ENCODE measurements at regions not wholly inside any gene's neighbourhood (a gene's known extent, or its start where the extent isn't known, plus 50 kb on each side); places are given as distances from the start of the nearest gene placed in this dataset.

- intact Hi-C loops (cut with DNase I), result no loop called here
- no peak for DNase-seq (ENCODE audit: low spot score)
Observed at GRCh38 chr3:163684651-163685050, 1393.6 kb downstream of the SI start.

GRCh38 chr3:163672954-163673353 lies 1405.3 kb downstream of the SI start:
- intact Hi-C loops (cut with DNase I), result no loop called here
- no peak for DNase-seq (ENCODE audit: low spot score)

- DNase-seq (ENCODE audit: low spot score), result no peak
- intact Hi-C loops (cut with DNase I), result no loop called here
Observed at GRCh38 chr3:163671201-163671600, 1407.1 kb downstream of the SI start.

DNA sequence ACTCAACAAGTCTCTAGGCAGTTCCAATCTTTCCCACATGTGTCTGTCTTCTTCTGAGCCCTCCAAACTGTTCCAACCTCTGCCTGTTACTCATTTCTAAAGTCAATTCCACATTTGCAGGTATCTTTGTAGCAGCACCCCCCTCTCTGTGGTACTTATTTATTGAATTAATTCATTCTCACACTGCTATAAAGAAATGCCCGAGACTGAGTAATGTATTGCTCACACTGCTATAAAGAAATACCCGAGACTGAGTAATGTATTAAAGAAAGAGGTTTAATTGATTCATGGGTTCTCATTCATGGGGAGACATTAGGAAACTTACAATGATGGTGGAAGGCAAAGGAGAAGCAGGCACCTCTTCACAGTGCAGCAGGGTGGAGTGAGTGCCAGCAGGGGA lies 1413.8 kb downstream of the SI start:
- intact Hi-C loops (cut with DNase I), result no loop called here
- DNase-seq (ENCODE audit: low spot score), result no peak

- no peak for DNase-seq (ENCODE audit: low spot score)
- intact Hi-C loops (cut with DNase I), result no loop called here
Observed at GRCh38 chr3:163657088-163657487, 1421.2 kb downstream of the SI start.

DNA sequence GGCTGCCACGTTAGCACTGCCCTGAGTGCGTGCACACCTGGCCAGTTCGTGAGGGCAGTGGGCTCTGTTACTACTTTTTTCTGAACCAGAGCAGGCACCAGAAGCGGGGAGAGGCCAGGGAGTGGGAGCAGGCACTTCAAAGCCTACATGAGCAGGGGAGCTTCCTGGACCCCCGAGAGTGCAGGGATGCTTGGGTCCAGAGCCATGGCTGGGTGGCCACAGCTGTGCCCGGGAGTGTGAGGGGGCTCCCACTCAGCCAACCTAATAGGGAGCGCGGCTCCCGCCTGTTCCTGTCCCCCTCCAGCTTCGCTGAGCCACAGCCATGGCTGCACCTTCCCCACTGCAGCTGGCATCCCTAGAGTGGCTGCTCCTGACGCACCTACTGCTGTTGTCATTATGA lies 1423.3 kb downstream of the SI start:
- peak; percentile 58 for DNase-seq (ENCODE audit: low spot score)
- intact Hi-C loops (cut with DNase I), result no loop called here

- intact Hi-C loops (cut with DNase I), result no loop called here
- no peak for DNase-seq (ENCODE audit: low spot score)
Observed at GRCh38 chr3:163644172-163644571, 1434.1 kb downstream of the SI start.

- DNase-seq (ENCODE audit: low spot score), result no peak
- intact Hi-C loops (cut with DNase I), result no loop called here
Observed at GRCh38 chr3:163632722-163633121, 1445.6 kb downstream of the SI start.

DNA sequence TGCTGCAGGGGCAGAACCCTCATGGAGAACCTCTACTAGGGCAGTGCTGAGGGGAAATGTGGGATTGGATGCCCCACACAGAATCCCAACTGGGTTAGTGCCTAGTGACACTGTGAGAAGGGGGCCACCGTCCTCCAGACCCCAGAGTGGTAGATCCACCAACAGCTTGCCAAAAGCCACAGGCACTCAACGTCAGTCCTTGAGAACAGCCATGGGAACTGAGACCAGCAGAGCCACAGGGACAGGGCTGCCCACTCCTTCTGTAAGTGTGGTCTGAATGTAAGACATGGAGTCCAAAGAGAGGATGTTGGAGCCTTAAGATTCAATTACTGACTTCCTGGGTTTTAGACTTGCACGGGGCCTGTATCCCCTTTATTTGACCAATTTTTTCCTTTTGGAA lies 1451.5 kb downstream of the SI start:
- DNase-seq (ENCODE audit: low spot score), result no peak
- intact Hi-C loops (cut with DNase I), result no loop called here

GRCh38 chr3:163622384-163622783 lies 1455.9 kb downstream of the SI start:
- no peak for DNase-seq (ENCODE audit: low spot score)
- intact Hi-C loops (cut with DNase I), result no loop called here

DNA sequence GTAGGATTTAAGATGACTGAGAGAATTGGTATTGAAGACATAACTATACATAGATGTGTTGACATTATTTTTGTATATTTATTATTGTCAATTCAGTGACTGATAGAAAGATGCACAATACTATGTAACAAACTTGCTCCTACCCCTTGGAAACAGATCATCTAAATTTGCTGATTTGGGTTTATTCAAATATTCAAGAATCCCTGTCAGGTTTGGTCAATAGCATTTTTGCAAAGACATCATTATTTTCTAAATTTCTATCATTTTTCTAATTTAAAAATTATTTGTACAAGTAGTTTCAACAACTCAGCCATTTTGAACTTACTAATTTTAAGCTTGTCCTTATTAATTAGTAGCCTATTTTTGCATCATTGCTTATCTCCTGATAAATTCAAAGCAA lies 1463.4 kb downstream of the SI start:
- intact Hi-C loops (cut with DNase I), result no loop called here

DNA sequence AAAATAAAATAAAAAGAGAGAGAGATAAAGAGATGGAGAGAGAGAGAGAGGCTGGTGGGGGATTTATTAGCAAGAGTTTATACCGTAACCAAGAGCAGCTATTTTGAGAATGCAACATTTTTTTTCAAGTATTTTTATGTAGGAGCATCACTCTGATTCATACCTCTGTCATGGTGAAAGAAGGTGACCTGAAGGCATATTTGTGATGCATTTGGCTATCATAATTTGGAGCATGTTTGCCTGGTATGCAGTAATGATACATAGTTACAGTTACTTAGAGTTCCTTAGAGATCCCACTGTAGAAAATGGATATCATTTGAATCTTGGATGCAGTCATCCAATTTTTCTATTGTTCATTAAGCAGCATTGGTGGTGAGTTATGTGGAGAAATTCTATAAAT lies 1472.4 kb downstream of the SI start:
- DNase-seq (ENCODE audit: low spot score), result no peak
- intact Hi-C loops (cut with DNase I), result no loop called here

More for the DNA sequence above, 1463.4 kb downstream of the SI start:
- no peak for DNase-seq (ENCODE audit: low spot score)

- intact Hi-C loops (cut with DNase I), result no loop called here
- DNase-seq (ENCODE audit: low spot score), result no peak
Observed at GRCh38 chr3:163601426-163601825, 1476.9 kb downstream of the SI start.

DNA sequence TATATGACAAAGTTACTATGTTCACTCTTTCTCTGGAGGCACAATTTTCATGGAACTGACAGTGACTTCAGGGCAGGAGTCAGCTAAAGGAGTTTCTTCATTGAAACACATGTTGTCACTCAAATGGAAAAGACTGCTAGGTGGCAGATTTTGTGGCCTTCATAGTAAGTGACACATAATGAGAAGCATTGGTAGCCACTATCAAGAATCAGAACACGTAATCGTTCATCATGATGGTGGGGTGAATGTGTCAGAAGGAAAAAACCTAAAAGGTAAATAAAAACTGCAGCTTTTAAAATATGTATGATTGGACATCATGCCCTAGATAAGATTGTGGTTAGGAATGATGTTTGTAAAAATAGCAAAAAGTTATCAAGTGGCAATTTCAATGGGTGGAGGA lies 1491.0 kb downstream of the SI start:
- DNase-seq (ENCODE audit: low spot score), result no peak
- intact Hi-C loops (cut with DNase I), result no loop called here

DNA sequence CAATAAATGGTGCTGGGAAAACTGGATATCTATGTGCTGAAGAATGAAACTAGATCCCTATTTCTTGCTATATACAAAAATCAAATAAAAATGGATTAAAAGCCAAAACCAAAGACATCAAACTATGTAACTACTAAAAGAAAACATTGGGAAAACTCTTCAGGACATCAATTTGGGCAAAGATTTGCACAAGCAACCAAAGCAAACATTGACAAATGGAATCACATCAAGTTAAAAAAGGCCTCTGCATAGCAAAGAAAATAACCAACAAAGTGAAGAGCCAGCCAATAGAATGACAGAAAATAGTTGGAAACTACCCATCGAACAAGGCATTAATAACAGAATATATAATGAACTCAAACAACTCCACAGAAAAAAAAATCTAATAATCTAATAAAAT lies 1495.3 kb downstream of the SI start:
- intact Hi-C loops (cut with DNase I), result no loop called here
- no peak for DNase-seq (ENCODE audit: low spot score)

DNA sequence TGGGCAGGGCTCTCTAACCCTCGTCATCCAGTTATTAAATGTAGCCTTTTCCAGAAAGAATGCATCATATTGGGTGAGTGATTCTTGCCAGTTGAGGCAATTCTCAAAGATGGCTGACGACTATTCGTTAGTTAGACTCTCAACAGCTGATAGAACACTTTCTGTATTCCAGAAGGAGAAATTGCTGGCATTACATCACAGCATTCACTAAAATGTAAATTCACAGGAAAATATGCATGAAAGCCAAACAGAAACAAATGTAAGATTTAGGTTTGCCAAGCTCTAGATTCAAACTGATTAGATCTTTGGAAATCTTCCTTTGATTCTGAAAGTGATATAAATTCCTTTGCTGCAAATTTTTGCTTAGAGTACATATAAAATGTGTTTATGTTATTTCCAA lies 1501.0 kb downstream of the SI start:
- DNase-seq (ENCODE audit: low spot score), result no peak
- intact Hi-C loops (cut with DNase I), result loop anchor here in 1 of 2 donors (5.0 kb wide), 1 partner anchor 775 kb away; no protein-coding TSS in a partner anchor

DNA sequence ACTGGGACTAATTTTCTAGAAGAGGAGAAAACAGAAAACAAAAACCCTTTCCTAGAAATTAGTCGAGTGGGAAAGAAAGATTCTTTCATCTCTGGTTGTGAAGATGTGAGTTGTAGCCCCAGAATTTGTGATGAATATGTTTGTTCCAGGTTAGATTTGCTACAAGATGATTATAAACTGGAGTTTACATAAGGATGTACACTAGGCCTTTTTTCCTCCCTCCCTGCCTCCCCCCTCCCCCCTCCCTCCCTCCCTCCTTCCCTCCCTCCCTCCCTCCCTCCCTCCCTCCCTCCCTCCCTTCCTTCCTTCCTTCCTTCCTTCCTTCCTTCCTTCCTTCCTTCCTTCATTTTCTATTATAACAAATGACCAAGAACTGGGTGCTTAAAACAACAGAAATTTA lies 1502.0 kb downstream of the SI start:
- DNase-seq (ENCODE audit: low spot score), result no peak
- intact Hi-C loops (cut with DNase I), result loop anchor here in 1 of 2 donors (5.0 kb wide), 1 partner anchor 776 kb away; no protein-coding TSS in a partner anchor

GRCh38 chr3:163573324-163573723 lies 1505.0 kb downstream of the SI start:
- DNase-seq (ENCODE audit: low spot score), result no peak
- intact Hi-C loops (cut with DNase I), result no loop called here

DNA sequence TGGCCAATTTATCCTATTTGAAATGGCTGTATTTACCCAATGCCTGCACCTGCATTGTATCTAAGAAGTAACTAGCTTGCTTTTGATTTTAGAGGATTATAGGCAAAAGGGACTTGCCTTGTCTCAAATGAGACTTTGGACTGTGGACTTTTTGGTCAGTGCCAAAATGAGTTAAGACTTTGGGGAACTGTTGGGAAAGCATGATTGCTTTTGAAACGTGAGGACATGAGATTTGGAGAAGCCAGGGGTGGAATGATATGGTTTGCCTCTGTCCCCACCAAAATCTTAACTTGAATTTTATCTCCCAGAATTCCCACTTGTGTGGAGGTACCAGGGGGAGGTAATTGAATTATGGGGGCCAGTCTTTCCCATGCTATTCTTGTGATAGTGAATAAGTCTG lies 1505.4 kb downstream of the SI start:
- no peak for DNase-seq (ENCODE audit: low spot score)
- intact Hi-C loops (cut with DNase I), result no loop called here

- no peak for DNase-seq (ENCODE audit: low spot score)
- intact Hi-C loops (cut with DNase I), result no loop called here
Observed at GRCh38 chr3:163563485-163563884, 1514.8 kb downstream of the SI start.

GRCh38 chr3:163562625-163563024 lies 1515.7 kb downstream of the SI start:
- intact Hi-C loops (cut with DNase I), result no loop called here
- no peak for DNase-seq (ENCODE audit: low spot score)

DNA sequence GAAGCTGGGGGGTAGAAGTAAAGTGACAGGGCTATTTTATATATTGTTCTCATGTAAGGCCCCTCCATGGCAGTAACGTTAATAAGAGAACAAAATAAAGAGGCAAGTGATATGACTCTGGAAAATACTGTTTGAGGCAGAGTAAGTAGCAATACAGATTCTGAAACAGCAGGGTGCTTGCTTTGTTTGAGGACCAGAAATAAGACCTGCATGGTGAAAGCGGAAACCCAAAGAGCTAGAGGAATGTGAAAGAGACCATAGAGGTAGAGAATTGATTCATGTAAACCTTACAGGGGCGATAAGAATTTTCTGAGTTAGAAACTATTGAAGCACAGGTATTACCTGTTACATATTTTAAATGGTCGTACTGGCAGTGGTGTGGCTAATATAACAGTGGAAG lies 1517.1 kb downstream of the SI start:
- intact Hi-C loops (cut with DNase I), result no loop called here
- no peak for DNase-seq (ENCODE audit: low spot score)

All from posterior vena cava (tissue), 2 donors.